ENCODE measurements at regions not wholly inside any gene's neighbourhood (a gene's known extent, or its start where the extent isn't known, plus 50 kb on each side); places are given as distances from the start of the nearest gene placed in this dataset.
A peak's percentile ranks its signal among the peaks of the same experiment; 100 is the strongest.

DNA sequence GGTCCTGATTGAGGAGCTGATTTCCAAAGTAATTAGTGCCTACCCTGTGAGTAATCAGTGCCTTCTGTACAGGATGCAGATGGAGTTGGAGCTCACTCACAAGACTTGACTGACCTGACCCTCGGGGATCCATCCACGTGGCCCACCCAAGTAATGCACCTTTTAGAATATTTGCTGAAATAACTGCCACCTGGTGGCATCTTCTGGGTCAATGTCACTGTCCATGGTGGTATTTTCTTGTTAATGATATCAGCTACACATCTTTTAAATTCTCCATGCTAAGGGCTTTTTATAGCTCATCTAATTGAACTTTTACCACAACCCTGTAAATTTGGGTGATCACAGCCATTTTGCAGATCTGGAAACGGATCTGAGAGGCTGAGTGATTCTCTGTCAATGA is 74.3 kb upstream of the ANKRD34C start:
- TF ChIP-seq CTCF (IDR thresholded peaks at IDR 0.05), result peak; percentile 41
- no peaks in the 10 kb centered on the region for H3K36me3 Mint-ChIP-seq (ENCODE audit: low read depth)
- H3K27ac Mint-ChIP-seq, result no peak overlapping the region
- no peak overlapping the region for H3K4me3 Mint-ChIP-seq
- peaks cover 14% of the 10 kb centered on the region for H3K27me3 Mint-ChIP-seq (ENCODE audit: insufficient read depth)
- no peaks in the 10 kb centered on the region for H3K4me1 Mint-ChIP-seq (ENCODE audit: low read depth)
- no peak for DNase-seq
- H3K9me3 Mint-ChIP-seq, result no peaks in the 10 kb centered on the region

DNA sequence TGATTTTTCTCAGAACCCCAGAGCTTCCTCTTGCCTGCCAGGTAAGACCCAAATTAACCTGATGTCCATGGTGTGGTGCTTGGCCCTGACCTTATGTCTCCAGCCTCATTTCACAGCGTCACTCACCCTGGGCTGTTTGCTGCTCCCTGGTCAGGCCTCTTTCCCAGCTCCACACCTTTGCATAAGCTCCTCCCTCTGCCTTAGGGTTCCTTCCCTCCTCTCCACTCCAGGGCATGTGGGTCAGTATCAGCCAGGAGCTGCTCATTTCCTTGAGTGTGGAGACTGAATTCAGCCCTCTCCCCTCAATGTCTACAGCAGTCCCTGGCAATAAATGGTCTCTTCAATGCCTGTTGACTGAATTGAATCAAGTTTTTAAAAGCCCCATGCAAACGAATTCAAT is 75.6 kb upstream of the ANKRD34C start:
- Mint-ChIP-seq H3K27ac (no peak overlapping the region), H3K4me1 (ENCODE audit: low read depth) (no peaks in the 10 kb centered on the region), H3K4me3 (no peak overlapping the region), H3K36me3 (ENCODE audit: low read depth) (no peaks in the 10 kb centered on the region), H3K9me3 (no peaks in the 10 kb centered on the region), H3K27me3 (ENCODE audit: insufficient read depth) (peaks cover 22% of the 10 kb centered on the region)
- no peak for TF ChIP-seq CTCF (IDR thresholded peaks at IDR 0.05)
- no peak for DNase-seq

DNA sequence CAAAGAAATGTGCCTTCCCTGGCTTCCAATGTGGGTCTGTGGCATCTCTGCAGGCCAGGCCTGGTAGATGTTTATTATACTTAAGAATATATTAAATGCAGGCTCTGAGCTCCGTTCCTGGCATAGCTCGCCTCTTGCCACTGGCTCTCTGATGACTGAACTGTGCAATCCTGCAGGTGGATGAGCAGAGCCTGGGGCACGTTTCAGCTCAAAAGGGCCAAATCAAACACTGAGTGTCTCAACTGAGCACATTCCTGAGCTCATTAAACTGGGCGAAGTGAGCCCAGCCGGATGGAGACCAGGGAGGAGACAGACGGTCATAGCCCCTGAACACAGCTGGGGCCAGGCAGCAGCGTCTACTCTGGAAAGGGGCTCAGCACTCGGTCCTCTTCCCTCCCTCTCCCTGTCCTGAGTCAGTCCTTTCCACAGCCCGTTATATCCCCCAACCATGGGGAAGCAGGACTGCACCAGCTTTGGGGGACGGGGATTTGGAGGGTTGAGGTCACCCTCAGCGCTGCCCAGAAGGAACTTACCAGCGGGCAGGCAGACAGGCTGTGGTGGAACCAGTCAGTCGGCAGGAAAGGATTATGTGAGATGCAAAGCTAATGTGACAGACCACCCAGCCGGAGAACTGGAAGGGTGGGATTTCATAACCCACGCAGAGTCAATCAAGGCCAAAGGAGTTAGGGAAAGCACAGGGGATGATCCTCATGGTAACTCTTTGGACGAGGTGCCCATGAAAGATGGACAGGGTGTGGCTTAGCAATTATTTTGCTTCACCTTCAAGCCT is 77.4 kb upstream of the ANKRD34C start:
- no peaks in the 10 kb centered on the region for H3K4me1 Mint-ChIP-seq (ENCODE audit: low read depth)
- H3K36me3 Mint-ChIP-seq (ENCODE audit: low read depth), result no peaks in the 10 kb centered on the region
- H3K9me3 Mint-ChIP-seq, result no peaks in the 10 kb centered on the region
- peaks cover 16% of the 10 kb centered on the region for H3K27me3 Mint-ChIP-seq (ENCODE audit: insufficient read depth)
- H3K4me3 Mint-ChIP-seq, result no peak overlapping the region
- TF ChIP-seq CTCF (IDR thresholded peaks at IDR 0.05), result no peak
- DNase-seq, result no peak
- no peak overlapping the region for H3K27ac Mint-ChIP-seq

DNA sequence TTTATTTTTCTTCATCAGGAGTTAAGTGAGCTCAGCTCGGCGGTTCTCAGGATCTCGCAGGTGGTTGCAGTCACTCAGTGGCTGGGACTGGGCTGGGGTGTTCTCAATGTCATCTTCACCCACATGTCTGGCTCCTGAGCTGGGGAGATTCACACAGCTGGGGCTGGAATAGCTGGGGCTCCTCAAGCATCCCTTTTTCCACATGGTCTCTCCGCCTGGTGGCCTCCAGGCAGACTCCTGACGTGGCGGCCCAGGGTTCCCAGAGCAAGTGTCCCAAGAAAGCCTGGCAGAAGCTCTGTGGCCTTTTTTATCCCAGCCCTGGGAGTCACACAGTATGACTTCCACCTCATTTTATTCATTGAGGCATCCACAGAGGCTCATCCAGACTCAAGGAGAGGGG is 84.1 kb upstream of the ANKRD34C start:
- no peak for DNase-seq
- Mint-ChIP-seq H3K4me3 (no peak overlapping the region), H3K27me3 (ENCODE audit: insufficient read depth) (peaks cover 16% of the 10 kb centered on the region), H3K27ac (no peak overlapping the region), H3K36me3 (ENCODE audit: low read depth) (no peaks in the 10 kb centered on the region), H3K9me3 (no peaks in the 10 kb centered on the region), H3K4me1 (ENCODE audit: low read depth) (no peaks in the 10 kb centered on the region)
- TF ChIP-seq CTCF (IDR thresholded peaks at IDR 0.05), result no peak

DNA sequence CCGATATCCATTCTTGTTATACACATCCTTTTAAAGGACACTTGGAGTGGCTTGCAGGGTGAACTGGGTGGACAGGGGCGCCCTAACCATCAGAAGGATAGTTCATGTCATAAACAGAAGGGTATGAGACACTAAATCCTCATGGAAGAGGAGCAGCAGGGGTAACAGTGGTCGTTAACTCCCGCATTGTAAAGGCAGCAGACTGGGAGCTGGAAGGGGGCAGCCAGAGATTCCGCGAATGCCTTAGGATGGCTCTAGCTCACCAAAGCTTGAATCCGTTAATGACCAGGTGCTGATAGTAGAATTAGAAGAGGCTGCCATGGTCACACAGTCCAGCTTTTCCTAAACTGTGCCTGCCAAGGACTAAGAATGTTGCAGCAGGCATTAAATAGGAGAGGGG is 85.2 kb upstream of the ANKRD34C start:
- Mint-ChIP-seq H3K27ac (no peak overlapping the region), H3K9me3 (no peaks in the 10 kb centered on the region), H3K36me3 (ENCODE audit: low read depth) (no peaks in the 10 kb centered on the region), H3K4me1 (ENCODE audit: low read depth) (no peaks in the 10 kb centered on the region), H3K4me3 (no peak overlapping the region), H3K27me3 (ENCODE audit: insufficient read depth) (peaks cover 13% of the 10 kb centered on the region)
- no peak for DNase-seq
- no peak for TF ChIP-seq CTCF (IDR thresholded peaks at IDR 0.05)
